ENCODE measurements at regions not wholly inside any gene's neighbourhood (a gene's known extent, or its start where the extent isn't known, plus 50 kb on each side); places are given as distances from the start of the nearest gene placed in this dataset.

DNA sequence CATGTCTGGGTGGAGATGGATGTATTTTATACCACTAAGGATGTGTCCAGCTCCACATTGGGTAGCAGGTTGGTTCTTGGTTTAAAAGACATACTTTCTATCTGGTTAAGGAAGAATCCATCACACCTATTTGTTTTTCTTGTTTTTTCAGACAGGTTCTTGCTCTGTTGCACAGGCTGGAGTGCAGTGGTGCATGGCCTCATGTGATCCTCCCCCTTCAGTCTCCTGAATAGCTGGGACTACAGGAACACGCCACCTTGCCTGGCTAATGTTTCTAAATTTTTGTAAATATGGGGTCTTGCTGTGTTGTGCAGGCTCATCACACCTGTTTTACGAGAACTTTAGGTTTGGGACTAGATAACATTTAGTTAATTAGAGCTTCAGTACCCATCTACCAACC, 80.2 kb upstream of the PRNP start:
- POLR2A ChIA-PET = no interaction called here
- ATAC-seq (no peak), DNase-seq (ENCODE audit: low read depth, low spot score) (no peak)
- Histone ChIP-seq H3K27me3 (ENCODE audit: insufficient read depth, low read length) (no peaks in the 10 kb centered on the region), H3K4me1 (ENCODE audit: control insufficient read depth in 1 of 2, insufficient read depth in 2 of 2, low read length in 2 of 2) (peaks cover 13 to 21% of the 10 kb centered on the region in 2 experiments), H3K4me3 (replicated peaks in 1 of 2; ENCODE audit: low read depth in 1 of 2, low read length in 2 of 2) (no peak overlapping the region), H3K9ac (ENCODE audit: low read length) (no peak overlapping the region), H3K79me2 (ENCODE audit: insufficient read depth, low read length) (no peaks in the 10 kb centered on the region), H3K9me3 (ENCODE audit: control insufficient read depth in 1 of 2, insufficient read depth in 1 of 2, low read depth in 1 of 2, low read length in 2 of 2) (no peaks in the 10 kb centered on the region), H3K9me2 (ENCODE audit: insufficient read depth) (no peaks in the 10 kb centered on the region), H4K20me1 (ENCODE audit: insufficient read depth) (no peaks in the 10 kb centered on the region), H3K27ac (ENCODE audit: low read depth, low read length) (no peak overlapping the region), H3K4me2 (ENCODE audit: low read length) (no peak overlapping the region), H2AFZ (ENCODE audit: low read depth, low read length, poor library complexity, severe bottlenecking) (no peak overlapping the region), H3K36me3 (ENCODE audit: control insufficient read depth in 1 of 2, insufficient read depth in 2 of 2, low read length in 2 of 2) (no peaks in the 10 kb centered on the region)
- TF ChIP-seq SIN3A (IDR thresholded peaks at IDR 0.05; ENCODE audit: low read depth) (no peak), ELF1 (IDR thresholded peaks at IDR 0.05; ENCODE audit: borderline replicate concordance, low read depth) (no peak), POLR2A (IDR thresholded peaks at IDR 0.05; ENCODE audit: borderline replicate concordance, extremely low read depth, insufficient read depth, insufficient read length) (no peak), JUND (IDR thresholded peaks at IDR 0.05) (no peak), CBX3 (IDR thresholded peaks at IDR 0.05; ENCODE audit: low read depth) (no peak), ZFX (IDR thresholded peaks at IDR 0.05) (no peak), POLR2AphosphoS5 (IDR thresholded peaks at IDR 0.05; ENCODE audit: low read depth, low read length) (no peak), CEBPB (IDR thresholded peaks at IDR 0.05; ENCODE audit: low read depth) (no peak)
- TF ChIP-seq, protein P1, sequence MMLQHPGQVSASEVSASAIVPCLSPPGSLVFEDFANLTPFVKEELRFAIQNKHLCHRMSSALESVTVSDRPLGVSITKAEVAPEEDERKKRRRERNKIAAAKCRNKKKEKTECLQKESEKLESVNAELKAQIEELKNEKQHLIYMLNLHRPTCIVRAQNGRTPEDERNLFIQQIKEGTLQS (IDR thresholded peaks at IDR 0.05) = no peak
- TF ChIP-seq, protein P2, sequence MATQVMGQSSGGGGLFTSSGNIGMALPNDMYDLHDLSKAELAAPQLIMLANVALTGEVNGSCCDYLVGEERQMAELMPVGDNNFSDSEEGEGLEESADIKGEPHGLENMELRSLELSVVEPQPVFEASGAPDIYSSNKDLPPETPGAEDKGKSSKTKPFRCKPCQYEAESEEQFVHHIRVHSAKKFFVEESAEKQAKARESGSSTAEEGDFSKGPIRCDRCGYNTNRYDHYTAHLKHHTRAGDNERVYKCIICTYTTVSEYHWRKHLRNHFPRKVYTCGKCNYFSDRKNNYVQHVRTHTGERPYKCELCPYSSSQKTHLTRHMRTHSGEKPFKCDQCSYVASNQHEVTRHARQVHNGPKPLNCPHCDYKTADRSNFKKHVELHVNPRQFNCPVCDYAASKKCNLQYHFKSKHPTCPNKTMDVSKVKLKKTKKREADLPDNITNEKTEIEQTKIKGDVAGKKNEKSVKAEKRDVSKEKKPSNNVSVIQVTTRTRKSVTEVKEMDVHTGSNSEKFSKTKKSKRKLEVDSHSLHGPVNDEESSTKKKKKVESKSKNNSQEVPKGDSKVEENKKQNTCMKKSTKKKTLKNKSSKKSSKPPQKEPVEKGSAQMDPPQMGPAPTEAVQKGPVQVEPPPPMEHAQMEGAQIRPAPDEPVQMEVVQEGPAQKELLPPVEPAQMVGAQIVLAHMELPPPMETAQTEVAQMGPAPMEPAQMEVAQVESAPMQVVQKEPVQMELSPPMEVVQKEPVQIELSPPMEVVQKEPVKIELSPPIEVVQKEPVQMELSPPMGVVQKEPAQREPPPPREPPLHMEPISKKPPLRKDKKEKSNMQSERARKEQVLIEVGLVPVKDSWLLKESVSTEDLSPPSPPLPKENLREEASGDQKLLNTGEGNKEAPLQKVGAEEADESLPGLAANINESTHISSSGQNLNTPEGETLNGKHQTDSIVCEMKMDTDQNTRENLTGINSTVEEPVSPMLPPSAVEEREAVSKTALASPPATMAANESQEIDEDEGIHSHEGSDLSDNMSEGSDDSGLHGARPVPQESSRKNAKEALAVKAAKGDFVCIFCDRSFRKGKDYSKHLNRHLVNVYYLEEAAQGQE (IDR thresholded peaks at IDR 0.05; ENCODE audit: low read depth) = no peak
- TF ChIP-seq, protein P3, sequence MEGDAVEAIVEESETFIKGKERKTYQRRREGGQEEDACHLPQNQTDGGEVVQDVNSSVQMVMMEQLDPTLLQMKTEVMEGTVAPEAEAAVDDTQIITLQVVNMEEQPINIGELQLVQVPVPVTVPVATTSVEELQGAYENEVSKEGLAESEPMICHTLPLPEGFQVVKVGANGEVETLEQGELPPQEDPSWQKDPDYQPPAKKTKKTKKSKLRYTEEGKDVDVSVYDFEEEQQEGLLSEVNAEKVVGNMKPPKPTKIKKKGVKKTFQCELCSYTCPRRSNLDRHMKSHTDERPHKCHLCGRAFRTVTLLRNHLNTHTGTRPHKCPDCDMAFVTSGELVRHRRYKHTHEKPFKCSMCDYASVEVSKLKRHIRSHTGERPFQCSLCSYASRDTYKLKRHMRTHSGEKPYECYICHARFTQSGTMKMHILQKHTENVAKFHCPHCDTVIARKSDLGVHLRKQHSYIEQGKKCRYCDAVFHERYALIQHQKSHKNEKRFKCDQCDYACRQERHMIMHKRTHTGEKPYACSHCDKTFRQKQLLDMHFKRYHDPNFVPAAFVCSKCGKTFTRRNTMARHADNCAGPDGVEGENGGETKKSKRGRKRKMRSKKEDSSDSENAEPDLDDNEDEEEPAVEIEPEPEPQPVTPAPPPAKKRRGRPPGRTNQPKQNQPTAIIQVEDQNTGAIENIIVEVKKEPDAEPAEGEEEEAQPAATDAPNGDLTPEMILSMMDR (IDR thresholded peaks at IDR 0.05 in 2 of 3, conservative IDR thresholded peaks at IDR 0.05 in 1 of 3; ENCODE audit: borderline replicate concordance in 1 of 3, insufficient read depth in 1 of 3, low read depth in 2 of 3, low read length in 2 of 3) = no peak
- RAD21 ChIA-PET (ENCODE audit: low non-redundant PET in 1 of 2, low total read pairs in 2 of 2, uncharacterized antibody in 2 of 2, unreplicated experiment in 2 of 2) = interaction anchor here in 1 of 2 experiments (1.4 kb wide), 1 partner anchor 114 kb away, joined by 3 read pairs; no protein-coding TSS in a partner anchor
- CTCF ChIA-PET = interaction anchor here (1.4 to 2.2 kb wide), 5 partner anchors 8 to 495 kb away, joined by 4 to 5 read pairs (median 5); no protein-coding TSS in a partner anchor
- intact Hi-C loops (cut with micrococcal nuclease) = loop anchor here (5.0 kb wide), 3 partner anchors 351 to 586 kb away; no protein-coding TSS in a partner anchor
- no TSS peak for BruUV-seq (replicated peaks)
